ENCODE measurements at regions not wholly inside any gene's neighbourhood (a gene's known extent, or its start where the extent isn't known, plus 50 kb on each side); places are given as distances from the start of the nearest gene placed in this dataset.

GRCh38 chr11:14589421-14589820, 54.2 kb upstream of the PDE3B start:
- TF ChIP-seq, protein P1, sequence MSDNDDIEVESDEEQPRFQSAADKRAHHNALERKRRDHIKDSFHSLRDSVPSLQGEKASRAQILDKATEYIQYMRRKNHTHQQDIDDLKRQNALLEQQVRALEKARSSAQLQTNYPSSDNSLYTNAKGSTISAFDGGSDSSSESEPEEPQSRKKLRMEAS (IDR thresholded peaks at IDR 0.05): no peak
- no peak for TF ChIP-seq ZBTB7A (IDR thresholded peaks at IDR 0.05; ENCODE audit: low read depth)
- no peak for TF ChIP-seq YY1 (IDR thresholded peaks at IDR 0.05; ENCODE audit: low read depth)
- no peak for TF ChIP-seq TEAD4 (IDR thresholded peaks at IDR 0.05)
- no peak for TF ChIP-seq NFIC (IDR thresholded peaks at IDR 0.05)
- TF ChIP-seq REST (IDR thresholded peaks at IDR 0.05; ENCODE audit: low read depth): no peak
- TF ChIP-seq EP300 (IDR thresholded peaks at IDR 0.05; ENCODE audit: borderline replicate concordance): no peak
- TF ChIP-seq RAD21 (IDR thresholded peaks at IDR 0.05; ENCODE audit: low read depth): no peak
- TF ChIP-seq TAF1 (IDR thresholded peaks at IDR 0.05; ENCODE audit: low read depth): no peak
- no peak for TF ChIP-seq FOXM1 (IDR thresholded peaks at IDR 0.05; ENCODE audit: borderline replicate concordance, low read depth)
- no peak for TF ChIP-seq CREB1 (IDR thresholded peaks at IDR 0.05; ENCODE audit: low read depth)
